ENCODE measurements at regions not wholly inside any gene's neighbourhood (a gene's known extent, or its start where the extent isn't known, plus 50 kb on each side); places are given as distances from the start of the nearest gene placed in this dataset.

GRCh38 chr16:51430716-51431369, 279.8 kb upstream of the SALL1 start (continued):
- no peak for TF ChIP-seq REST (IDR thresholded peaks at IDR 0.05; ENCODE audit: borderline replicate concordance in 1 of 2, low read depth in 1 of 2, low read length in 2 of 2)

- Histone ChIP-seq H3K9ac (ENCODE audit: insufficient read depth, low read depth, low read length) (no peak overlapping the region), H3K4me3 (replicated peaks in 1 of 3; ENCODE audit: insufficient read depth in 1 of 3, low read depth in 2 of 3, low read length in 3 of 3) (no peak overlapping the region), H3K27me3 (ENCODE audit: control insufficient read depth in 1 of 2, insufficient read depth in 2 of 2, low read length in 2 of 2) (no peaks in the 10 kb centered on the region), H3K27ac (ENCODE audit: extremely low read length, insufficient read depth, low read length) (no peak overlapping the region), H3K79me2 (ENCODE audit: insufficient read depth, low read length) (no peaks in the 10 kb centered on the region), H4K20me1 (ENCODE audit: insufficient read depth, low read length) (no peaks in the 10 kb centered on the region), H2AFZ (ENCODE audit: low read length) (no peak overlapping the region), H3K9me3 (ENCODE audit: low read length) (no peaks in the 10 kb centered on the region), H3K4me1 (ENCODE audit: insufficient read depth, low read length) (no peaks in the 10 kb centered on the region), H3K4me2 (ENCODE audit: low read depth, low read length) (no peak overlapping the region), H3K36me3 (replicated peaks in 1 of 2; ENCODE audit: control insufficient read depth in 1 of 2, insufficient read depth in 2 of 2, low read length in 2 of 2) (no peaks in the 10 kb centered on the region)
- DNase-seq (ENCODE audit: low spot score), result no peak
- ATAC-seq, result no peak
- in situ Hi-C loops (cut with HindIII; ENCODE audit: extremely low pct_ligation_motif_present, low pct_unique_long_range_greater_than_20kb) (no loop called here), intact Hi-C loops (cut with micrococcal nuclease; ENCODE audit: unreplicated experiment) (no loop called here)
- CTCF ChIA-PET (ENCODE audit: low intra/inter-chr PET ratio, low total read pairs), result no interaction called here
- no peak for FAIRE-seq
- BruUV-seq (replicated peaks), result no TSS peak
- POLR2A ChIA-PET, result no interaction called here
- 8% methylated on average over 2 of the region's 2 CpGs for WGBS (ENCODE audit: low lambda C conversion rate)
- TF ChIP-seq ZMYM3 (CRISPR knock-in tag; IDR thresholded peaks at IDR 0.05) (no peak), ZNF687 (CRISPR knock-in tag; IDR thresholded peaks at IDR 0.05) (no peak), TBX2 (CRISPR knock-in tag; IDR thresholded peaks at IDR 0.05; ENCODE audit: borderline replicate concordance) (no peak), ZSCAN5A (CRISPR knock-in tag; IDR thresholded peaks at IDR 0.05; ENCODE audit: borderline replicate concordance) (no peak), MED13 (CRISPR knock-in tag; IDR thresholded peaks at IDR 0.05) (no peak), POLR2AphosphoS2 (IDR thresholded peaks at IDR 0.05; ENCODE audit: low read depth, low read length) (no peak), ZNF616 (CRISPR knock-in tag; IDR thresholded peaks at IDR 0.05; ENCODE audit: low read depth) (no peak), FLYWCH1 (CRISPR knock-in tag; IDR thresholded peaks at IDR 0.05) (no peak), PBX3 (CRISPR knock-in tag; IDR thresholded peaks at IDR 0.05; ENCODE audit: borderline replicate concordance) (no peak), MAZ (IDR thresholded peaks at IDR 0.05; ENCODE audit: borderline replicate concordance, low read depth, low read length) (no peak), MAZ (CRISPR knock-in tag; IDR thresholded peaks at IDR 0.05; ENCODE audit: low read depth) (no peak)
Observed at GRCh38 chr16:51429041-51429440, 278.0 kb upstream of the SALL1 start.
